HG03342 (cell line): ENCODE measurements at regions not wholly inside any gene's neighbourhood (a gene's known extent, or its start where the extent isn't known, plus 50 kb on each side); places are given as distances from the start of the nearest gene placed in this dataset.
"Not testable (repeated sequence)": the region's sequence is repeated elsewhere in the genome, so short reads cannot be mapped to it uniquely, and the experiment has no call there.

ENCODE experiments used
- ATAC-seq: cut with Tn5 transposase; IDR thresholded peaks from one replicate; pipeline ENCODE4 v1.9.1; 2021; ENCODE audit warnings: mild to moderate bottlenecking, moderate library complexity; ENCODE audit not compliant: unreplicated experiment

DNA sequence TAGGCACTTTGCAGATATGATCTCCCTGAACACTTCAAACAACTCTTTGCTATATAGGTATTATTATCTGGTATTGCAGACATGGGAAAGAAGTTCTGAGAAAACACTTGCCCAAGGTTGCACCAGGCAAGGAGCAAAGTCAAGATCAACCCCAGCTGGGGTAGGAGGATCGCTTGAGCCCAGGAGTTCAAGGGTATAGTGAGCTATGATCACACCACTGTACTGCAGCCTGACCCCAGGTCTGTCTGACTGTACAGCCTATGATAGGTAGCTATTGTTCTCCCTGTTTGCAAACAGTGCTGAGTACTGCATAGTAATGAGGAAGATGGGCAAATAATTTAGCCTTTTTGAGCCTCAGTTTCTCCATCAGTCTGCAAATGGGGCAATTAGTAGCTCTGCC is 60.5 kb upstream of the GRK3 start:
- not testable (repeated sequence) for ATAC-seq

DNA sequence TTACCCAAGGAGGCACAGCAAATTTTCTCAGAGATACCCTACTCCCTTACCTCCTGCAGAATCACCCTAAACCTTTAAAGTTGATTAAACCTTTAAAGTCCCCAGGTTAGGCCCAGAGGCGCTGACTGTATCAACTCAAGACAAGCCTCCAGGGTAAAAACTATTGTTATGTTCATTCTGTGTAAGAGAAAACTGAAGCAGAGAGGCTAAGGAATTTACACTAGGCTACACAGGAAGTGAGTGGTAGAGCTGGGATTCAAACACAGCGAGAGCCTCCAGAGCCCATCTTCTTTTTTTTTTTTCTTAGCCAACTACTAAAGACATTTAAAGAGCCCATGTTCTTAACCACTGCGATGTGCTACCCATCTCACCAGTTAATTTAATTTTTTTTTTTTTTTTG is 56.3 kb upstream of the GRK3 start:
- ATAC-seq = no peak

DNA sequence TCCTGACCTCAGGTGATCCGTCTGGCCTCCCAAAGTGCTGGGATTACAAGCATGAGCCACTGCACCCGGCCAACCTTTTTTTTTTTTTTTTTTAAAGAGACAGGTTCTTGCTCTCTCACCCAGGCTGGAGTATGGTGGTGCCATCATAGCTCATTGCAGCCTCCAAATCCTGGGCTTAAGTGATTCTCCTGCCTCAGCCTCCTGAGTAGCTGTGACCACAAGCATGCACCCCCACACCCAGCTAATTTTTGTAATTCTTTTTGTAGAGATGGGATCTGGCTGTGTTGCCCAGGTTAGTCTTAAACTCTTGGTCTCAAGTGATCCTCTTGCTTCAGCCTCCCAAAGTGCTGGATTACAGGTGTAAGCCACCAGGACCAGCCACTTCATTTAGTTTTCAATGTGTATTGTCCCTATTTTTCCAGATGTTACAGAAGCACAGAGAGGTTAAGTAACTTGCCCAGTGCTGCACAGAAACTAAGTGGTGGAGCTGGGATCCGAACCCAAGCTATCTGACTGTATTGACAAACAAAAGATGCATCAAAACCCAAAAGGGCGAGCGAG is 55.6 kb upstream of the GRK3 start:
- no peak for ATAC-seq

DNA sequence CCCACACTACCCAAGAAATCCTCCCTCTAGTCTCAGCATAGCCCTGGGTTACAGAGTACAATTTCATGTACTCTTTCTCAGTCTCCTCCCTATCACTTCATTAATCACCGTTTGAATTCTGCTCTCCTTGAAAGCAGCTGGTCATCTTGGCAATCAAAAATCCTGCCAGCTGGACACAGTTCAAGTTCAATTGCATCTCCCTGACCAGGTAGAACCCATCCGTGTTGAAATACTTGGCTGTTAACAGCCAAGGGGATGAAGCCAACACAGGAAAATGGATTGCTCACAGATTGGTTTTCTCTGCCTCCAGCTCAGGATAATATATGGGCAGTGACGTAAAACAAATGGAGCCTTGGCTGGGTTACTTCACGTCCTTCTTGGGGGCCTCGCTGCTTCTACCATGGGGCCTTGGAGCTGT is 55.1 kb upstream of the GRK3 start:
- ATAC-seq = no peak

DNA sequence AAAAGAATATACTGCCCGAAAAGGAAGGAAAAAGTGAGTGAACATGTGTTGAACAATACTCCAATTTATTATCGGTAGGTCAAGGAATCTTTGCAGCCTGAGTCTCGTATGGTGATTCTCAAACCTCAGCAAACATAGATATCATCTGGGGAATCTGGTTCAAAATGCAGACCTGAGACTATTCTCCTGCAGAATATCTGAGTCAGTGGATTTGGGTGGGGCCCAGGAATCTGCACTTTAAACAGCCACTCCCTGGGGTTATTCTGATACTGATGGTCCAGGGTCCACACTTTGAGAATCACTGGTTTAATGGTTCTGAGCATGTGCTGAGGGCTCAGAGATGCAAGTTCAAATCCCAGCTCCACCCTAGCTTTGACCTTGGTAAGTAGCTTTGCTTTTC is 53.6 kb upstream of the GRK3 start:
- no peak for ATAC-seq

DNA sequence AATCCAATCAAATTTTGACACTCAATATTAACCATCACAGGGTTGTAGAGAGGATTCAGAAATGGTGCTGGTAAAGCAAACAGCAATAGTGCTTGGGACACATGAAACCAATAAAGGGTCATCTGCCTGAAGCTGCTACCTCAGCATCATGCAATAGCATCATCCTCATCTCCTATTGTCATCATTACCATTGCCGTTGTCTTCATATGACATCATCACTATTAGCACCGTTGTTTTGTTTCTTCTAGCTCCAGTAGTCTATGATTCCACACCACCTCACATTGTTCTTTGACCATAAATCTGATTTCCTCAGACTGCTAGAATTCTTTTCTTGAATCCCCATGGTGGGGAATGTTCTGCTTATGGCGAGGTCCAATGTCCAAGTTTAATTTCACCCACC is 52.8 kb upstream of the GRK3 start:
- no peak for ATAC-seq

DNA sequence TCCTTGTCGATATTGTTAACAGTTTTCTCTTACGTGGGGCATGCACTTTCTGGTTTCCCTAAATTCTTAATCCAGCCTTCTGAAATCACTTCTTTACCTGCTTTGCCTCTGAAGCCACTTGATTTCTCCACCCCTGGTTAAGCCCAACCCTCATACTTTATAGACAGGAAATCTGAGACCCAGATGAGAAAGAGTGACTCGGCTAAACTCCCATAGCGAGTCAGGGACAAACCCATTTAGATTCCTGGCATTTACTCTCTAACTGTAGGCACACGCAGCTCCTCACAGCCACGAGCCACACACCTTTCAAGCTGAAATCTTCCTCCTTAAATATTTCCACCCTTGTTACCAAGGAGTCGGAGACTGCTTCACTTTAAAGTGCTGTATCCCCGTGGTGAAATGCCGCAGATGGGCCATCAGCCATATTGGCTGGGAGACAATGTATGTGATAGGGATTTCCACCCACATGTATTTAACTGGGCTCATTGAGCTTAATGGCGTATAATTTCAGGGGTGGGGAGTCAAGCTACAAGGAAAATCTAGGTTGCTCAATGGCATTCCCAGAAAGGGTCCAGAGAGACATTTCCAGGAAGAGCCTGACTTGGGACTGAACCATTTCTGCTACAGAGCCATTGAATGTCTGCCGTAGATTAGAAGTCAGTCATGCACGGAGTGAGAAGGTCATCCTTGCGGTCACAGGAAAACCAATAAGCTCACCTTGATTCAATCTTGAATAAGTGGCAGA is 49.9 kb upstream of the GRK3 start:
- no peak for ATAC-seq
